ENCODE measurements at regions not wholly inside any gene's neighbourhood (a gene's known extent, or its start where the extent isn't known, plus 50 kb on each side); places are given as distances from the start of the nearest gene placed in this dataset.

GRCh38 chr2:236827997-236828396, 257.7 kb upstream of the COPS8 start:
- Histone ChIP-seq H3K36me3 (ENCODE audit: low read depth) (no peaks in the 10 kb centered on the region), H3K9me3 (no peaks in the 10 kb centered on the region), H3K4me3 (no peak overlapping the region), H3K4me1 (ENCODE audit: low read depth) (no peaks in the 10 kb centered on the region)
- no peak for TF ChIP-seq CTCF (IDR thresholded peaks at IDR 0.05)
- ATAC-seq (no peak), DNase-seq (no peak)
- intact Hi-C loops (cut with DNase I, micrococcal nuclease): no loop called here

GRCh38 chr2:236828820-236829219, 256.9 kb upstream of the COPS8 start:
- intact Hi-C loops (cut with DNase I, micrococcal nuclease): no loop called here
- no peak for TF ChIP-seq CTCF (IDR thresholded peaks at IDR 0.05)
- H3K4me3 ChIP-seq: no peak overlapping the region
- H3K36me3 ChIP-seq (ENCODE audit: low read depth): no peaks in the 10 kb centered on the region
- H3K9me3 ChIP-seq: no peaks in the 10 kb centered on the region
- no peak for ATAC-seq
- DNase-seq: no peak
- no peaks in the 10 kb centered on the region for H3K4me1 ChIP-seq (ENCODE audit: low read depth)

- no peak for DNase-seq
- intact Hi-C loops (cut with DNase I, micrococcal nuclease): no loop called here
- H3K4me1 ChIP-seq (ENCODE audit: low read depth): no peaks in the 10 kb centered on the region
- ATAC-seq: no peak
- no peak for TF ChIP-seq CTCF (IDR thresholded peaks at IDR 0.05)
- no peaks in the 10 kb centered on the region for H3K9me3 ChIP-seq
- H3K36me3 ChIP-seq (ENCODE audit: low read depth): no peaks in the 10 kb centered on the region
- no peak overlapping the region for H3K4me3 ChIP-seq
Measured at GRCh38 chr2:236830926-236831325, 254.8 kb upstream of the COPS8 start.

- Histone ChIP-seq H3K9me3 (no peaks in the 10 kb centered on the region), H3K36me3 (ENCODE audit: low read depth) (no peaks in the 10 kb centered on the region), H3K4me3 (no peak overlapping the region), H3K4me1 (ENCODE audit: low read depth) (no peaks in the 10 kb centered on the region)
- no peak for TF ChIP-seq CTCF (IDR thresholded peaks at IDR 0.05)
- ATAC-seq: no peak
- DNase-seq: no peak
- intact Hi-C loops (cut with DNase I, micrococcal nuclease): no loop called here
Measured at GRCh38 chr2:236831698-236832097, 254.0 kb upstream of the COPS8 start.

- no peak for TF ChIP-seq CTCF (IDR thresholded peaks at IDR 0.05)
- H3K4me1 ChIP-seq (ENCODE audit: low read depth): no peaks in the 10 kb centered on the region
- no peaks in the 10 kb centered on the region for H3K36me3 ChIP-seq (ENCODE audit: low read depth)
- ATAC-seq (no peak), DNase-seq (no peak)
- H3K4me3 ChIP-seq: no peak overlapping the region
- no peaks in the 10 kb centered on the region for H3K9me3 ChIP-seq
- intact Hi-C loops (cut with DNase I, micrococcal nuclease): no loop called here
Measured at GRCh38 chr2:236833501-236834073, 252.1 kb upstream of the COPS8 start.

- no peak for ATAC-seq
- no peak for DNase-seq
- H3K4me3 ChIP-seq: no peak overlapping the region
- H3K9me3 ChIP-seq: no peaks in the 10 kb centered on the region
- no peaks in the 10 kb centered on the region for H3K4me1 ChIP-seq (ENCODE audit: low read depth)
- intact Hi-C loops (cut with DNase I, micrococcal nuclease): no loop called here
- no peaks in the 10 kb centered on the region for H3K36me3 ChIP-seq (ENCODE audit: low read depth)
- no peak for TF ChIP-seq CTCF (IDR thresholded peaks at IDR 0.05)
Measured at GRCh38 chr2:236834284-236834683, 251.4 kb upstream of the COPS8 start.

Measured in mucosa of descending colon (tissue), 3 donors.